HG02759 (cell line): ENCODE measurements at regions not wholly inside any gene's neighbourhood (a gene's known extent, or its start where the extent isn't known, plus 50 kb on each side); places are given as distances from the start of the nearest gene placed in this dataset.
"Not testable (repeated sequence)": the region's sequence is repeated elsewhere in the genome, so short reads cannot be mapped to it uniquely, and the experiment has no call there.

ENCODE experiments used
- ATAC-seq: cut with Tn5 transposase; IDR thresholded peaks from one replicate; pipeline ENCODE4 v1.9.1; 2021; ENCODE audit warnings: mild to moderate bottlenecking, moderate library complexity; ENCODE audit not compliant: unreplicated experiment

GRCh38 chr21:27768046-27768637 lies 801.3 kb upstream of the ADAMTS5 start:
- not testable (repeated sequence) for ATAC-seq

GRCh38 chr21:27764056-27764455 lies 797.2 kb upstream of the ADAMTS5 start:
- no peak for ATAC-seq

- no peak for ATAC-seq
Measured at GRCh38 chr21:27761623-27762022, 794.7 kb upstream of the ADAMTS5 start.

GRCh38 chr21:27759820-27760219 lies 792.9 kb upstream of the ADAMTS5 start:
- ATAC-seq, result no peak

- ATAC-seq, result no peak
Measured at GRCh38 chr21:27759091-27759659, 792.3 kb upstream of the ADAMTS5 start.

- ATAC-seq, result no peak
Measured at GRCh38 chr21:27756191-27756590, 789.3 kb upstream of the ADAMTS5 start.

GRCh38 chr21:27743971-27744564 lies 777.2 kb upstream of the ADAMTS5 start:
- ATAC-seq, result no peak

GRCh38 chr21:27741736-27742135 lies 774.8 kb upstream of the ADAMTS5 start:
- ATAC-seq, result no peak

GRCh38 chr21:27740084-27740483 lies 773.2 kb upstream of the ADAMTS5 start:
- no peak for ATAC-seq

- no peak for ATAC-seq
Measured at GRCh38 chr21:27739187-27739586, 772.3 kb upstream of the ADAMTS5 start.

GRCh38 chr21:27735699-27736098 lies 768.8 kb upstream of the ADAMTS5 start:
- no peak for ATAC-seq

- ATAC-seq, result no peak
Measured at GRCh38 chr21:27734146-27734545, 767.3 kb upstream of the ADAMTS5 start.

- ATAC-seq, result no peak
Measured at GRCh38 chr21:27725916-27726315, 759.0 kb upstream of the ADAMTS5 start.

GRCh38 chr21:27722095-27722494 lies 755.2 kb upstream of the ADAMTS5 start:
- ATAC-seq, result no peak

- ATAC-seq, result no peak
Measured at GRCh38 chr21:27721675-27722074, 754.8 kb upstream of the ADAMTS5 start.

GRCh38 chr21:27719226-27719625 lies 752.3 kb upstream of the ADAMTS5 start:
- ATAC-seq, result no peak

GRCh38 chr21:27715131-27715530 lies 748.2 kb upstream of the ADAMTS5 start:
- ATAC-seq, result no peak

GRCh38 chr21:27713154-27714109 lies 746.5 kb upstream of the ADAMTS5 start:
- ATAC-seq, result no peak

- ATAC-seq, result no peak
Measured at GRCh38 chr21:27704567-27705166, 737.8 kb upstream of the ADAMTS5 start.

GRCh38 chr21:27703791-27704190 lies 736.9 kb upstream of the ADAMTS5 start:
- ATAC-seq, result no peak

GRCh38 chr21:27700974-27701614 lies 734.2 kb upstream of the ADAMTS5 start:
- peak; percentile 77 for ATAC-seq
